ENCODE measurements at regions not wholly inside any gene's neighbourhood (a gene's known extent, or its start where the extent isn't known, plus 50 kb on each side); places are given as distances from the start of the nearest gene placed in this dataset.

DNA sequence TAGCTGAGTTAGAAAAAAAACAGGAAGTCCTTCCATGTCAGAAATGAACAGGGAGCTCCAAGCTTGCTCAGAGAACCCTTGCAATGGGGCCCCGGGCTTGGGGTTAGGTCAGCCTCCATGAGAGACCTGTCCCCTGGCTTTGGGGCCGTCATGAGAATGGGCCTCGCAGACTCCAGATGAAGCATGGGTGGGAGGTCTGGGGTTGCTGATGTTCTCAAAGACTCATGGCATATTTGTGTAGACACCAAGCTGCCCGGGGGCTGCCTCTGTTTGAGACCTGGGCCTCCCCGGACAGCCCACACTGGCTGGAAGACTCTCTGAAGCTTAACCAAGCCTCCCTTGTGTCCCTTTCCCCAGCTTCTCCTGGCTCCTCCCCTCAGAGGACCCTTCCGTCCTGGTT lies 186.3 kb downstream of the IRX2 start:
- Histone ChIP-seq H3K4me2 (ENCODE audit: insufficient read depth, low read length) (no peak overlapping the region), H3K4me3 (ENCODE audit: low read depth in 1 of 2, low read length in 2 of 2) (no peak overlapping the region), H3K9ac (ENCODE audit: low read depth, low read length) (no peak overlapping the region), H3K27me3 (ENCODE audit: insufficient read depth, low read length, poor library complexity) (no peaks in the 10 kb centered on the region), H3K9me3 (ENCODE audit: insufficient read depth, low read length, severe bottlenecking) (no peaks in the 10 kb centered on the region), H3K79me2 (ENCODE audit: insufficient read depth, low read length) (no peaks in the 10 kb centered on the region), H3K4me1 (ENCODE audit: insufficient read depth, low read length) (0 out of 2 replicates have a peak, but pooled peaks cover 4% of the 10 kb centered on the region), H2AFZ (ENCODE audit: low read depth, low read length) (no peak overlapping the region), H4K20me1 (ENCODE audit: insufficient read depth, low read length) (no peaks in the 10 kb centered on the region), H3K27ac (ENCODE audit: low read length) (no peak overlapping the region), H3K36me3 (ENCODE audit: insufficient read depth, low read length) (no peaks in the 10 kb centered on the region)
- no peak for DNase-seq
- TF ChIP-seq, protein P1, sequence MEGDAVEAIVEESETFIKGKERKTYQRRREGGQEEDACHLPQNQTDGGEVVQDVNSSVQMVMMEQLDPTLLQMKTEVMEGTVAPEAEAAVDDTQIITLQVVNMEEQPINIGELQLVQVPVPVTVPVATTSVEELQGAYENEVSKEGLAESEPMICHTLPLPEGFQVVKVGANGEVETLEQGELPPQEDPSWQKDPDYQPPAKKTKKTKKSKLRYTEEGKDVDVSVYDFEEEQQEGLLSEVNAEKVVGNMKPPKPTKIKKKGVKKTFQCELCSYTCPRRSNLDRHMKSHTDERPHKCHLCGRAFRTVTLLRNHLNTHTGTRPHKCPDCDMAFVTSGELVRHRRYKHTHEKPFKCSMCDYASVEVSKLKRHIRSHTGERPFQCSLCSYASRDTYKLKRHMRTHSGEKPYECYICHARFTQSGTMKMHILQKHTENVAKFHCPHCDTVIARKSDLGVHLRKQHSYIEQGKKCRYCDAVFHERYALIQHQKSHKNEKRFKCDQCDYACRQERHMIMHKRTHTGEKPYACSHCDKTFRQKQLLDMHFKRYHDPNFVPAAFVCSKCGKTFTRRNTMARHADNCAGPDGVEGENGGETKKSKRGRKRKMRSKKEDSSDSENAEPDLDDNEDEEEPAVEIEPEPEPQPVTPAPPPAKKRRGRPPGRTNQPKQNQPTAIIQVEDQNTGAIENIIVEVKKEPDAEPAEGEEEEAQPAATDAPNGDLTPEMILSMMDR (IDR thresholded peaks at IDR 0.05; ENCODE audit: borderline replicate concordance, extremely low read depth, low read length, poor library complexity, severe bottlenecking), result no peak
- TF ChIP-seq EZH2 (IDR thresholded peaks at IDR 0.05; ENCODE audit: borderline replicate concordance, low read depth, low read length, severe bottlenecking), result no peak
- ATAC-seq (ENCODE audit: insufficient read depth, low read depth), result no peak

DNA sequence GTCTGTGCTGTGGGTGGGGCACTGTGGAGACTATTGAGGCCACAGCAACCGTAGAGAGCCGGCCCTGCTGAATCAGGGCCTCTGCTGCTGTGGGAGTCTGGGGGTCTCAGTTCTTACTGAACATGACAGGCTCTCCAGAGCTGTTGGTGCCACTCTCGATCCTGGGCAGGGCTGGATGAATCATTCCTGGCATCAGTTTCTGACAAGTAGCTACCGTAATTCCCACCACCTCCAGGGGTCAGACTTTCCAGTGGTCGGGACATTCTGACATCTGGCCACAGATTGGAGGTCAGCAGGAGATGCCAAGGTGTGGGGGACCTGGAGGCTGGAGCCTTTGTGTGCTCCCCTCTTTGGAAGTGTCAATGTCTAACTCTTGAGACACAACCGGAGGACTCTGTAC lies 188.4 kb downstream of the IRX2 start:
- no peak for ATAC-seq (ENCODE audit: insufficient read depth, low read depth)
- no peak overlapping the region for H2AFZ ChIP-seq (ENCODE audit: low read depth, low read length)
- no peaks in the 10 kb centered on the region for H3K9me3 ChIP-seq (ENCODE audit: insufficient read depth, low read length, severe bottlenecking)

DNA sequence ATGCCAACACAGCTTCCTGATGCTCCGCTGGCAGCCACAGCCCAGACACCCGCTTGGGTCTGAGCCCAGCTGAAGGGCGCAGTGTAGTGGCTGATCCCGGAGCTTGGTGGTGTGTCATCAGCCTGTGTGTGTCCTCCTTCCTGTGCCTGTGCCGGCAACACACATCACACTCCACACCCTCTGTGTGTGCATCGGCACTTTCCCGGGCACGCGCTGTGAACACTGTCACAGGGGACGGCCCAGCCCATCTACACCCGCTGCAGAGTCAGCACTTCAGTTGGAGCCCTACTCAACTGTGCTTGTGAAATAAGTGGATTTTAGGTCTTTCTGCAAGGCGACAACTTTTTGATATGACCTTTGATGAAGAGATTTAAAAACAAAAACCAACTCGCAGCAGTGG lies 189.4 kb downstream of the IRX2 start:
- no peak overlapping the region for H2AFZ ChIP-seq (ENCODE audit: low read depth, low read length)
- no peaks in the 10 kb centered on the region for H3K79me2 ChIP-seq (ENCODE audit: insufficient read depth, low read length)
- no peaks in the 10 kb centered on the region for H3K36me3 ChIP-seq (ENCODE audit: insufficient read depth, low read length)
- no peaks in the 10 kb centered on the region for H3K9me3 ChIP-seq (ENCODE audit: insufficient read depth, low read length, severe bottlenecking)
- no peaks in the 10 kb centered on the region for H4K20me1 ChIP-seq (ENCODE audit: insufficient read depth, low read length)
- no peak for DNase-seq
- H3K4me3 ChIP-seq (ENCODE audit: low read depth in 1 of 2, low read length in 2 of 2), result no peak overlapping the region
- no peak overlapping the region for H3K9ac ChIP-seq (ENCODE audit: low read depth, low read length)
- no peak overlapping the region for H3K4me2 ChIP-seq (ENCODE audit: insufficient read depth, low read length)
- H3K27ac ChIP-seq (ENCODE audit: low read length), result no peak overlapping the region
- TF ChIP-seq, protein P1 (IDR thresholded peaks at IDR 0.05; ENCODE audit: borderline replicate concordance, extremely low read depth, low read length, poor library complexity, severe bottlenecking), result no peak
- TF ChIP-seq EZH2 (IDR thresholded peaks at IDR 0.05; ENCODE audit: borderline replicate concordance, low read depth, low read length, severe bottlenecking), result no peak
- no peaks in the 10 kb centered on the region for H3K27me3 ChIP-seq (ENCODE audit: insufficient read depth, low read length, poor library complexity)
- ATAC-seq (ENCODE audit: insufficient read depth, low read depth), result no peak
- H3K4me1 ChIP-seq (ENCODE audit: insufficient read depth, low read length), result no peaks in the 10 kb centered on the region

More for the DNA sequence above, 188.4 kb downstream of the IRX2 start:
- H4K20me1 ChIP-seq (ENCODE audit: insufficient read depth, low read length), result no peaks in the 10 kb centered on the region
- no peak overlapping the region for H3K4me3 ChIP-seq (ENCODE audit: low read depth in 1 of 2, low read length in 2 of 2)
- H3K79me2 ChIP-seq (ENCODE audit: insufficient read depth, low read length), result no peaks in the 10 kb centered on the region
- H3K9ac ChIP-seq (ENCODE audit: low read depth, low read length), result no peak overlapping the region
- no peaks in the 10 kb centered on the region for H3K27me3 ChIP-seq (ENCODE audit: insufficient read depth, low read length, poor library complexity)
- H3K4me1 ChIP-seq (ENCODE audit: insufficient read depth, low read length), result no peaks in the 10 kb centered on the region
- no peak for DNase-seq
- no peaks in the 10 kb centered on the region for H3K36me3 ChIP-seq (ENCODE audit: insufficient read depth, low read length)
- no peak overlapping the region for H3K27ac ChIP-seq (ENCODE audit: low read length)
- no peak overlapping the region for H3K4me2 ChIP-seq (ENCODE audit: insufficient read depth, low read length)
- TF ChIP-seq, protein P1 (IDR thresholded peaks at IDR 0.05; ENCODE audit: borderline replicate concordance, extremely low read depth, low read length, poor library complexity, severe bottlenecking), result no peak
- no peak for TF ChIP-seq EZH2 (IDR thresholded peaks at IDR 0.05; ENCODE audit: borderline replicate concordance, low read depth, low read length, severe bottlenecking)

DNA sequence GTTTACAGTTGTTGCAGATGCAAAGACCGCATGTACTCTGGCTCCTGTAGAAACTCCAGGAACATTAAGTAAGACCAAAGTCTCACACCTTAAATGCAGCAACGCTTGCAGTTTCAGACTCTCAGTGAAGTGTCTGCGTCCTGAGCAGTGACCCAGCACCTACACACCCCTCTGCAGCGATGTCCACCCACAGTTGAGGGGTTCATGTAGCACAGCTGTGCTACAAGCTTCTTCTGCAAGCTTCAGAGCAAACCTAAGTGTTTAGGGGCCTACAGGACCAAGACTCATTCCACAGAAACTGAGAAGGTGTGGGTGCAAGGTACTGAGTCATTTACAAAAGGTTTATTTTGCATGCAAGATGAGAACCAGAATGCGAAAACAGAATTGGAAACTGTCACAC lies 191.0 kb downstream of the IRX2 start:
- H3K4me2 ChIP-seq (ENCODE audit: insufficient read depth, low read length), result no peak overlapping the region
- TF ChIP-seq, protein P1 (IDR thresholded peaks at IDR 0.05; ENCODE audit: borderline replicate concordance, extremely low read depth, low read length, poor library complexity, severe bottlenecking), result no peak
- no peak for TF ChIP-seq EZH2 (IDR thresholded peaks at IDR 0.05; ENCODE audit: borderline replicate concordance, low read depth, low read length, severe bottlenecking)
- H3K9me3 ChIP-seq (ENCODE audit: insufficient read depth, low read length, severe bottlenecking), result no peaks in the 10 kb centered on the region
- no peak for ATAC-seq (ENCODE audit: insufficient read depth, low read depth)
- no peaks in the 10 kb centered on the region for H3K36me3 ChIP-seq (ENCODE audit: insufficient read depth, low read length)
- no peak overlapping the region for H3K27ac ChIP-seq (ENCODE audit: low read length)
- H3K79me2 ChIP-seq (ENCODE audit: insufficient read depth, low read length), result no peaks in the 10 kb centered on the region
- H4K20me1 ChIP-seq (ENCODE audit: insufficient read depth, low read length), result no peaks in the 10 kb centered on the region
- H3K4me1 ChIP-seq (ENCODE audit: insufficient read depth, low read length), result no peaks in the 10 kb centered on the region
- DNase-seq, result no peak
- H2AFZ ChIP-seq (ENCODE audit: low read depth, low read length), result no peak overlapping the region
- H3K9ac ChIP-seq (ENCODE audit: low read depth, low read length), result no peak overlapping the region
- no peak overlapping the region for H3K4me3 ChIP-seq (ENCODE audit: low read depth in 1 of 2, low read length in 2 of 2)
- no peaks in the 10 kb centered on the region for H3K27me3 ChIP-seq (ENCODE audit: insufficient read depth, low read length, poor library complexity)

Measured in DND-41 (cell line).